NCI-H187 treated with DMSO at 0.1 percent for 48 hours (cell line): ENCODE measurements at regions not wholly inside any gene's neighbourhood (a gene's known extent, or its start where the extent isn't known, plus 50 kb on each side); places are given as distances from the start of the nearest gene placed in this dataset.

ENCODE experiments used
- DNase-seq: peaks from one replicate; lab custom pipeline; 2025; lab: John Stamatoyannopoulos, UW

GRCh38 chr1:60430375-60430774 lies 356.8 kb upstream of the C1orf87 start:
- DNase-seq, result no peak

DNA sequence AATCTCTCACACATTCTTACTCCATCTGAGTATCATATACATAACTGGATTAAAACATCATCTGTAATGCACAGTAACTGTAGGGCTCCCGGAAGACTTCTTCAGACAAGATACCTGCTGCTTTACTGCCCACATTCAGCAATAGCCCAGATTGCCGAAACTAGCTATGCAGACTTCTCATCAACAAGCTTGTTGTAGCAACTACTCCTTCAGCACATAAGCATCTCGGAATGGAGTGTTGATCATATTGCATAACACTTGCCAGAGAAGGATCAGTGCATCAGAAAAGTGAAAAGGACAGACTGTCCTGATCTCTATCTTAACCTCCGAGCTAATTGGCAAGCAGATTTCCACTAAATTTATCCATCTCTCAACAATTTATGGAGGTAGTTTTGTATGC lies 354.6 kb upstream of the C1orf87 start:
- DNase-seq, result no peak

- no peak for DNase-seq
These were observed 354.1 kb upstream of the C1orf87 start for GRCh38 chr1:60427701-60428100.

GRCh38 chr1:60427194-60427593 lies 353.6 kb upstream of the C1orf87 start:
- DNase-seq, result no peak

GRCh38 chr1:60425528-60425927 lies 352.0 kb upstream of the C1orf87 start:
- no peak for DNase-seq

- DNase-seq, result no peak
These were observed 349.7 kb upstream of the C1orf87 start for GRCh38 chr1:60423146-60423780.

GRCh38 chr1:60421965-60422364 lies 348.4 kb upstream of the C1orf87 start:
- DNase-seq, result no peak

DNA sequence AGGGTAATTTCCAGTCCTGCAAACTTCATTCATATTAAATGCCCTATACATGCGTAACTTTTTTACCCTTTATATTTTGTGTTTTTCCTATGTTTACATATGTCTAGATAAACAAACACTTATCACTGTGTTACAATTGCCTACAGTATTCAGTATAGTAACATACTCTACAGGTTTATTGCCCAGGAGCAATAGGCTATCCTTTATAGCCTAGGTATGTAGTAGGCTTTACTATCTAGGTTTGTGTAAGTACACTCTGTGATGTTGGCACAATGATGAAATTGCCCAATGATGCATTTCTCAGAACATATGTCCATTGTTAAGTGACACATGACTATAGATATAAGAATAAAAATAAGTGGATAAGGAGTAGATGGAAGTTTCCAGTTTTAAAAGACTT lies 345.5 kb upstream of the C1orf87 start:
- no peak for DNase-seq

GRCh38 chr1:60415696-60416095 lies 342.1 kb upstream of the C1orf87 start:
- DNase-seq, result no peak

GRCh38 chr1:60413091-60413490 lies 339.5 kb upstream of the C1orf87 start:
- no peak for DNase-seq

- no peak for DNase-seq
These were observed 338.0 kb upstream of the C1orf87 start for GRCh38 chr1:60411591-60411990.

DNA sequence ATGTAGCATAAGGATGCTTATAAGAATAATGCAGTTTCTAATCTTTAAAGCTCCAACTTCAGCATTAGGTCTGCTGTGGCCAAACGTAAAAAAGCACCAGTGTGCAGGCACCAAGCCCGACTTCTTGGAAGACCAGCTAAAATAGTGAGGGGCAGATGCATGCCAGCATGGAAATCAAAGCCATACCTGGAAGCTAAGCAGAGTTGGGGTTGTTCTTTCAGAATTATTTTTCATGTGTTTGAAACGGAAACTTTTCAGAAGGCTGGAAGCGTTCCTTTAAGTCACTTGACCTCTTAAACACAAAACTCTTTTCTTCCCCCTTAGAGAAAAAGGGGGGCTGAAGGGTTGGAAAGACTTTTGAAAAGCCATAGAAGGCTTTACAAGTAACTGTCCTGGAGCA lies 329.2 kb upstream of the C1orf87 start:
- DNase-seq, result no peak

DNA sequence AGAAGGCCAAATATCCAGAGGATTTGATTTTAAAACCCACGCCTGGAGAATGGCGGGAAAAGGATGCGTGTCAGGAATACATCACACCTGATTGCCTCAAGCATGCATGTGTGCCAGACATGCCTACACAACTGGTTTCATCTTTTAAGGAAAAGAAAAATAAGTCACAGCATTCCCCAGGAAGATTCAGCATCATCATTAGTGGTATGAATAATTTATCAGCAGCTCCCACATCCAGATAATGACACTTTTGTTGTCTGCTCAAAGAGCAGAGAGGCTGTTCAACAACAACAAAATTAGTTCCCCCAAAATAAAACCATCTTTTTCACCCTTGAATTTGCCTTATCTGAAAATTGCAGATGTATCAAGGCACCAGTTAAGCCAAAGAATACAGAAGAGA lies 328.6 kb upstream of the C1orf87 start:
- DNase-seq, result no peak

GRCh38 chr1:60394436-60394835 lies 320.9 kb upstream of the C1orf87 start:
- DNase-seq, result no peak

DNA sequence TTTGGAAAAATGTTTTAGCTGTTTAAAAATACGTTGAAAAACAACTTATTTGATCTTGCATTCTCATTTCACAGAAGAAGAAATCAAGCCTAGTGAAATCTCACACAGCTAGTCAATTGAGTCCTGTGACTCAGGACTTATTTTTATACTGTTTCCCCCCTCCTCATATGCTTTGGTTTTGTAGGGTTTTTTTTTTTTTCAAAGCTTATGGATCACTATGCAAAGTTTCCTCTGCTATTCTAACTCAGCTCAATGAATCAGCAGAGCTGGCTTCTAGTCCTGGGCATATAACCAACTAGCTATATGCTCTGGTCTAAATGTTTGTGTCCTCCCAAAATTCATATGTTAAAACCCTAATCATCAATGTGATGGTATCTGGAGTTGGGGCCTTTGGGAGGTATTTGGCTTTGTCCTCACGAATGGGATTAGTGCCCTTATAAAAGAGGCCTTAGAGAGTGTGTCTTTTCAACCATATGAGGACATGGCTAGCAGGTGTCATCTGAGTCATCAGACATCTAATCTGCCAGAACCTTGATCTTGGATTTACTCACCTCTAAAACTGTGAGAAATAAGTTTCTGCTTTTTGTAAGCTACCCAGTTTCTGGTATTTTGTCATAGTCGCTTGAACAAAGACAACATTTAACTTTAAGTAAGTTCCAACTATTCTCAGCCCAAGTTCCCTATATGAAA lies 317.2 kb upstream of the C1orf87 start:
- DNase-seq, result no peak

GRCh38 chr1:60388092-60388987 lies 314.8 kb upstream of the C1orf87 start:
- DNase-seq, result no peak

GRCh38 chr1:60387175-60387574 lies 313.6 kb upstream of the C1orf87 start:
- DNase-seq, result no peak

DNA sequence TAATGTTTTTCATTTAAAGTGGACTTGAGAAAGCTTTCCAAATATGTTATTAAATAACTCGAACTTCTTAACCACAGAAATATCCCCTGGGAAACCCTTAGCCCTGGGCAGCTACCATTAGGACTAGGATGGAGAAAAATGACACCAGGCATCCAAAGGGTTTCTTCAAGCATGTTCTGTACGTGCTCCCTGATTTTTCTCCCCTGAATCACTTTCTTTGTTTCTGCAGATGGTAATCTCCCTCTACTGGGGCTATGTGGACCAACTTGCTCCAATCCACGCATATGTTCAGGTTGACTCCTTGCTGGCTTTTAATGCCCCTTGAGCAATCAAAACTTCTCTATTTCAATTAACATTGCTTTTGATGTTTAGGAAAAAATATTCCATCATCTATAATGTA lies 312.7 kb upstream of the C1orf87 start:
- DNase-seq, result no peak

- no peak for DNase-seq
These were observed 302.6 kb upstream of the C1orf87 start for GRCh38 chr1:60376196-60376595.

- no peak for DNase-seq
These were observed 301.0 kb upstream of the C1orf87 start for GRCh38 chr1:60374537-60374936.

DNA sequence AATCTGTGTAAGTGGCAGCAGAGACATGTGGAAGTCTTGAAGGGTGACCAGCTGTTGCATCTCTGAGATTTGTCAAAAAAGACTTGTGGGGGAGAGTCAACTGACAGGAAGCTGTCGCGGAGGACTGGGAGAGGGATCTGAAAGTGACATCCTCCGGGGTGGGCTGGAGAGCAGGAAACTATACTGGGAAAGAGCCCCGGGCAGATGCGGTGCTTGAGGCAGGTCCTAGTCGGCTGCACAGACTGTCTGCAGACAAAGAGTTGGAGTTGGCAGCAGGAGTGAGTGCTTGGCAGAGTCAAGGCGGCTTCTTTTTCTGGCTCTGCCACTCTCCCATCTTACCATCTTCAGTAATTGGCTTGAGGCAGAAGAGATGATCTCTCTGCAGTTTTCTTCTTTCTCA lies 294.0 kb upstream of the C1orf87 start:
- DNase-seq, result no peak

DNA sequence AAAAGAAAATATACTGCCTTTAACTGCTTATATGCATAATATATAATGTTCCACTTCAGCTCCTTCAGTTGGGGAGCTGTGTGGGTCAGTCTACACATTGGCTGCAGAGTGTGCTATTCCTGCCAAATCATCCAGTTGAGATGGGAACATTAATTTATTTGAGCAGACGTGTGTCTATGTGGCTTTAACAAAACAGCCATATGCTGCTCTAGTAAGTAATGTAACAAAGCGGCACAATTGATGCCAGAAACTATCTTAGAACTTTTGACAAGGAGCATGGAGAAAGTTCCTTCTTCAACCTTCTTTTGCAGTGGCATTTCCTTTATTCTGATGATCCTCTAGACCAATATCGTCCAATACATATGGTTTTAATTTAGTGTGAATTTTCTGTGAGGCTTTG lies 285.9 kb upstream of the C1orf87 start:
- DNase-seq, result no peak

DNA sequence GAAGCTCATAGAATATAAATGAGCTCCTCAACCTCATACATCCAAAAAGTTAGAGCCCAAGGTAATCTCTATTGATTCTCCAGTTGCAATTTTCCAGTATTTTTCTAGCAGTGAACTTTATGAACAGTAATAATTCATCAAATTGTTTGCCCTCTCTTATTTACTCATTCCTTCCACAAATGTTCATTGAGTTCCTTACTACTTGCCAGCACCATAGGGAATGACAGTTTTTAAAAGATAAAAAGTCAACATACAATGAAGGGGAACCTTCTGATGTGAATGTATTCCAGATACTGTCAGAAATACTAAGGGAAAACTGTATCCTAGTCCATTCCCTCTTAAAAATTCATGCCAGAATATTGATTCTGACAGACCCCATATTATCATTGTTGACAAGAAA lies 277.0 kb upstream of the C1orf87 start:
- no peak for DNase-seq
